H1 (cell line): ENCODE measurements at regions not wholly inside any gene's neighbourhood (a gene's known extent, or its start where the extent isn't known, plus 50 kb on each side); places are given as distances from the start of the nearest gene placed in this dataset.

Experiments used
- CTCF ChIA-PET: fragments of 300-600 bp; sonication (Branson Sonifier 250); formaldehyde crosslinking; loops from one replicate; lab custom pipeline; 2021; ENCODE audit not compliant: partially characterized antibody; lab: Charles Lee
- POLR2A ChIA-PET: fragments of 300-600 bp; sonication (Branson Sonifier 250); formaldehyde crosslinking; loops from one replicate; lab custom pipeline; 2021; ENCODE audit warnings: inconsistent platforms; ENCODE audit not compliant: partially characterized antibody; lab: Charles Lee
- DNase-seq, 2 experiments: peaks; one replicate each; pipeline versions ENCODE4 v3.0.0 to v3.0.0-alpha.2; 2010 to 2022; ENCODE audit warnings: low spot score in 2 of 2, low read depth in 1 of 2, mixed read lengths in 1 of 2
- FAIRE-seq: peaks from 2 replicates; lab custom pipeline; 2011; peaks lifted over from hg19 to GRCh38; lab: Jason Lieb, UNC
- H2AFZ ChIP-seq: 2 replicates; pipeline ENCODE4 v1.8.1; 2012; ENCODE audit warnings: low read length, inconsistent platforms
- H2AK5ac ChIP-seq: 2 replicates; pipeline ENCODE4 v1.6.1; 2013; ENCODE audit warnings: low read depth, low read length
- H2BK120ac ChIP-seq: replicated peaks from 2 replicates; pipeline ENCODE3; 2013; ENCODE audit warnings: low read depth, low read length, inconsistent platforms
- H2BK12ac ChIP-seq: 2 replicates; pipeline ENCODE4 v1.6.1; 2013; ENCODE audit warnings: low read depth, low read length
- H2BK15ac ChIP-seq: 2 replicates; pipeline ENCODE4 v1.6.1; 2013; ENCODE audit warnings: low read length
- H2BK20ac ChIP-seq: 2 replicates; pipeline ENCODE4 v1.6.1; 2013; ENCODE audit warnings: low read length
- H2BK5ac ChIP-seq: 2 replicates; pipeline ENCODE4 v1.6.1; 2013; ENCODE audit warnings: low read depth, low read length
- H3K14ac ChIP-seq: 2 replicates; pipeline ENCODE4 v1.6.1; 2013; ENCODE audit warnings: inconsistent platforms; ENCODE audit not compliant: insufficient read length
- H3K18ac ChIP-seq: 2 replicates; pipeline ENCODE4 v1.6.1; 2013; ENCODE audit warnings: low read length; ENCODE audit errors: extremely low read depth
- H3K23ac ChIP-seq: 2 replicates; pipeline ENCODE4 v1.6.1; 2013; ENCODE audit warnings: inconsistent platforms; ENCODE audit not compliant: insufficient read length
- H3K23me2 ChIP-seq: 2 replicates; pipeline ENCODE4 v1.6.1; 2013; ENCODE audit warnings: low read depth, low read length
- H3K27ac ChIP-seq: 2 replicates; pipeline ENCODE4 v1.6.1; 2011; ENCODE audit warnings: low read depth, low read length, inconsistent platforms
- H3K27me3 ChIP-seq, 4 experiments: replicated peaks in 1 of 4; 1 replicate in 1 of 4; 2 replicates in 3 of 4; pipeline versions ENCODE4 v1.6.1 to v1.8.1; 2011 to 2013; ENCODE audit warnings: low read length in 3 of 4, mild to moderate bottlenecking in 3 of 4, inconsistent platforms in 2 of 4, mixed read lengths in 2 of 4, moderate library complexity in 1 of 4; ENCODE audit not compliant: control insufficient read depth in 3 of 4, insufficient read depth in 3 of 4; ENCODE audit errors: extremely low read depth in 1 of 4
- H3K36me3 ChIP-seq, 4 experiments: 2 replicates each; pipeline versions ENCODE4 v1.6.1 to v1.8.1; 2011 to 2013; ENCODE audit warnings: mild to moderate bottlenecking in 4 of 4, low read length in 3 of 4, moderate library complexity in 2 of 4, control low read depth in 1 of 4, inconsistent platforms in 1 of 4; ENCODE audit not compliant: insufficient read depth in 4 of 4, control insufficient read depth in 2 of 4
- H3K4ac ChIP-seq: replicated peaks from 2 replicates; pipeline ENCODE3; 2013; ENCODE audit warnings: low read length, low read depth, mixed read lengths, inconsistent platforms; ENCODE audit not compliant: insufficient read length
- H3K4me1 ChIP-seq, 4 experiments: replicated peaks in 1 of 4; 1 replicate in 1 of 4; 2 replicates in 3 of 4; pipeline versions ENCODE4 v1.6.1 to v1.8.1; 2011 to 2013; ENCODE audit warnings: low read length in 3 of 4, inconsistent platforms in 2 of 4, mixed read lengths in 1 of 4; ENCODE audit not compliant: insufficient read depth in 4 of 4, control insufficient read depth in 3 of 4
- H3K4me2 ChIP-seq, 2 experiments: 2 replicates each; pipeline versions ENCODE4 v1.6.1 to v1.8.1; 2011 to 2013; ENCODE audit warnings: low read depth in 2 of 2, low read length in 2 of 2, control low read depth in 1 of 2, inconsistent platforms in 1 of 2, mild to moderate bottlenecking in 1 of 2; ENCODE audit not compliant: insufficient read depth in 1 of 2
- H3K4me3 ChIP-seq, 4 experiments: fragments of 200-600, 300-600 bp in 1 of 4; sonication (generic), shearing (Covaris generic), sonication (Bioruptor Twin) in 1 of 4; 2 replicates each; pipeline versions ENCODE4 v1.5.1 to v1.8.1; 2011 to 2016; ENCODE audit warnings: low read length in 4 of 4, low read depth in 3 of 4, control low read depth in 2 of 4, inconsistent platforms in 2 of 4, mild to moderate bottlenecking in 2 of 4, mixed read lengths in 1 of 4, moderate library complexity in 1 of 4; ENCODE audit not compliant: insufficient read depth in 2 of 4; ENCODE audit errors: extremely low read depth in 1 of 4
- H3K56ac ChIP-seq: replicated peaks from 2 replicates; pipeline ENCODE3; 2013; ENCODE audit warnings: low read depth, mild to moderate bottlenecking, mixed read lengths, low read length, inconsistent platforms; ENCODE audit not compliant: insufficient read length
- H3K79me1 ChIP-seq: 2 replicates; pipeline ENCODE4 v1.6.1; 2013; ENCODE audit warnings: low read depth, low read length, control low read depth
- H3K79me2 ChIP-seq, 2 experiments: 2 replicates each; pipeline versions ENCODE4 v1.6.1 to v1.8.1; 2012 to 2013; ENCODE audit warnings: low read length in 2 of 2, mild to moderate bottlenecking in 2 of 2, inconsistent platforms in 1 of 2; ENCODE audit not compliant: insufficient read depth in 2 of 2, control insufficient read depth in 1 of 2
- H3K9ac ChIP-seq, 4 experiments: replicated peaks in 1 of 4; 1 replicate in 1 of 4; 2 replicates in 3 of 4; pipeline versions ENCODE4 v1.6.1 to v1.8.1; 2011 to 2013; ENCODE audit warnings: low read depth in 3 of 4, low read length in 3 of 4, control low read depth in 2 of 4, mild to moderate bottlenecking in 2 of 4, moderate library complexity in 2 of 4, inconsistent platforms in 1 of 4; ENCODE audit errors: extremely low read depth in 1 of 4
- H3K9me3 ChIP-seq, 2 experiments: 2 replicates each; pipeline versions ENCODE4 v1.6.1 to v1.8.1; 2012 to 2013; ENCODE audit warnings: mild to moderate bottlenecking in 2 of 2, moderate library complexity in 2 of 2, control low read depth in 1 of 2, inconsistent platforms in 1 of 2, low read depth in 1 of 2, low read length in 1 of 2, mixed read lengths in 1 of 2; ENCODE audit not compliant: insufficient read depth in 2 of 2
- H4K20me1 ChIP-seq, 2 experiments: replicated peaks in 1 of 2; 2 replicates each; pipeline versions ENCODE3 to v1.8.1; 2011 to 2013; ENCODE audit warnings: inconsistent platforms in 2 of 2, low read length in 2 of 2, mild to moderate bottlenecking in 1 of 2; ENCODE audit not compliant: insufficient read depth in 2 of 2, control insufficient read depth in 1 of 2
- H4K5ac ChIP-seq: 2 replicates; pipeline ENCODE4 v1.6.1; 2013; ENCODE audit warnings: low read length, low read depth, mixed read lengths, inconsistent platforms; ENCODE audit not compliant: insufficient read length
- H4K8ac ChIP-seq: 2 replicates; pipeline ENCODE4 v1.8.0; 2013; ENCODE audit warnings: mild to moderate bottlenecking, moderate library complexity, low read length, inconsistent platforms; ENCODE audit not compliant: insufficient read depth; ENCODE audit errors: extremely low read depth
- H4K91ac ChIP-seq: replicated peaks from 2 replicates; pipeline ENCODE3; 2013; ENCODE audit warnings: low read length, mixed read lengths, inconsistent platforms; ENCODE audit not compliant: insufficient read length
- BCL11A ChIP-seq, 2 experiments: IDR thresholded peaks; one replicate each; pipeline ENCODE4 v1.6.1; 2011; ENCODE audit warnings: low read depth in 2 of 2, low read length in 2 of 2, mild to moderate bottlenecking in 2 of 2
- CBX5 ChIP-seq: fragments of 300-800, 300-1000 bp; sonication (generic); IDR thresholded peaks from 2 replicates; pipeline ENCODE4 v1.7.1; 2016; ENCODE audit warnings: antibody characterized with exemption, low read length, low read depth
- CTBP2 ChIP-seq: IDR thresholded peaks from 2 replicates; pipeline ENCODE4 v1.7.0; 2011; ENCODE audit warnings: borderline replicate concordance, mild to moderate bottlenecking, moderate library complexity, mixed read lengths, low read length; ENCODE audit not compliant: insufficient read depth, insufficient read length
- EZH2 ChIP-seq: fragments of 200-600 bp; sonication (generic); IDR thresholded peaks from 2 replicates; pipeline ENCODE4 v1.7.1; 2012; ENCODE audit warnings: low read depth, mild to moderate bottlenecking, moderate library complexity, low read length, inconsistent platforms; ENCODE audit not compliant: severe bottlenecking
- JUND ChIP-seq: IDR thresholded peaks from 2 replicates; pipeline ENCODE4 v1.6.1; 2011; ENCODE audit warnings: mild to moderate bottlenecking, improper control_type of control experiment, low read length
- KDM4A ChIP-seq: IDR thresholded peaks from one replicate; pipeline ENCODE4 v1.7.1; 2012; ENCODE audit warnings: low read depth, mild to moderate bottlenecking, moderate library complexity, low read length, inconsistent platforms; ENCODE audit not compliant: severe bottlenecking
- PHF8 ChIP-seq: fragments of 200-600 bp; sonication (generic); conservative IDR thresholded peaks from 2 replicates; pipeline ENCODE4 v1.7.1; 2012; ENCODE audit warnings: low read depth, mild to moderate bottlenecking, inconsistent platforms, low read length, moderate library complexity
- POLR2A ChIP-seq, 2 experiments: IDR thresholded peaks; 1 replicate in 1 of 2; 2 replicates in 1 of 2; pipeline ENCODE4 v1.6.1; 2011; ENCODE audit warnings: low read depth in 2 of 2, low read length in 2 of 2, mild to moderate bottlenecking in 2 of 2; ENCODE audit errors: control extremely low read depth in 1 of 2
- RAD21 ChIP-seq, 2 experiments: IDR thresholded peaks in 1 of 2; conservative IDR thresholded peaks in 1 of 2; 2 replicates each; pipeline ENCODE4 v1.6.1; 2011; ENCODE audit warnings: low read depth in 2 of 2, low read length in 2 of 2, improper control_type of control experiment in 1 of 2, inconsistent platforms in 1 of 2, mild to moderate bottlenecking in 1 of 2, moderate library complexity in 1 of 2
- SAP30 ChIP-seq: fragments of 300-600 bp; sonication (generic); IDR thresholded peaks from 2 replicates; pipeline ENCODE4 v1.7.1; 2012; ENCODE audit warnings: low read length, moderate library complexity, mild to moderate bottlenecking, inconsistent platforms; ENCODE audit not compliant: insufficient read depth, insufficient replicate concordance
- WGBS, 2 experiments: shearing (Covaris generic) in 1 of 2; methylation state at CpG; one replicate each; pipeline versions ENCODE4 v1.1.6 to v1.1.7; 2013 to 2015; ENCODE audit warnings: low lambda C conversion rate in 2 of 2, mixed read lengths in 2 of 2, inconsistent platforms in 1 of 2, low coverage in 1 of 2, missing lambda C conversion rate in 1 of 2; ENCODE audit not compliant: insufficient replicate concordance in 2 of 2, insufficient coverage in 1 of 2, insufficient read length in 1 of 2; ENCODE audit errors: extremely low coverage in 1 of 2, missing lambda C conversion rate in 1 of 2; 5-methylcytosine and 5-hydroxymethylcytosine counted together
- TF ChIP-seq, protein P1 (sequence below), 3 experiments: IDR thresholded peaks; 1 replicate in 2 of 3; 2 replicates in 1 of 3; pipeline versions ENCODE4 v1.5.1 to v1.6.1; 2011; ENCODE audit warnings: low read length in 3 of 3, mild to moderate bottlenecking in 3 of 3, inconsistent platforms in 2 of 3, low read depth in 1 of 3, moderate library complexity in 1 of 3; ENCODE audit not compliant: insufficient read depth in 1 of 3; ENCODE audit errors: control extremely low read depth in 1 of 3

GRCh38 chr6:3517350-3517749, 60.5 kb upstream of the SLC22A23 start:
- Histone ChIP-seq H2BK120ac (no peak overlapping the region), H3K4me3 (no peak overlapping the region), H3K79me1 (no peaks in the 10 kb centered on the region), H2AK5ac (no peak overlapping the region), H4K20me1 (no peaks in the 10 kb centered on the region), H3K23me2 (no peaks in the 10 kb centered on the region), H4K5ac (no peak overlapping the region), H3K14ac (no peak overlapping the region), H3K56ac (no peak overlapping the region), H4K8ac (no peak overlapping the region), H3K27me3 (no peaks in the 10 kb centered on the region; a peak in 1 of 7 replicates), H2BK5ac (no peak overlapping the region), H3K27ac (no peak overlapping the region), H2BK12ac (no peak overlapping the region), H4K91ac (no peak overlapping the region), H3K9me3 (0 out of 4 replicates have a peak, but pooled peaks cover 0 to 3% of the 10 kb centered on the region in 2 experiments), H3K79me2 (no peaks in the 10 kb centered on the region), H2AFZ (no peak overlapping the region), H3K4ac (no peak overlapping the region), H3K9ac (no peak overlapping the region), H3K23ac (no peak overlapping the region), H3K36me3 (no peaks in the 10 kb centered on the region), H3K4me1 (0 out of 7 replicates have a peak, but pooled peaks cover 0 to 2% (median 0%) of the 10 kb centered on the region in 4 experiments), H3K4me2 (no peak overlapping the region), H2BK15ac (no peak overlapping the region), H2BK20ac (no peak overlapping the region), H3K18ac (no peak overlapping the region)
- DNase-seq = no peak
- 88 to 100% methylated on average over 1 to 6 of the region's 6 CpGs for WGBS, 2 experiments
- FAIRE-seq = no peak
- ChIA-PET CTCF (interaction anchor here (0.7 to 2.2 kb wide), 5 partner anchors 13 to 270 kb away, joined by 3 to 11 read pairs (median 3); no protein-coding TSS in a partner anchor), POLR2A (no interaction called here)
- TF ChIP-seq KDM4A = no peak
- no peak for TF ChIP-seq RAD21 (IDR thresholded peaks at IDR 0.05 in 1 of 2, conservative IDR thresholded peaks at IDR 0.05 in 1 of 2; ENCODE audit: low read depth in 2 of 2, low read length in 2 of 2)
- no peak for TF ChIP-seq POLR2A (IDR thresholded peaks at IDR 0.05; ENCODE audit: control extremely low read depth in 1 of 2, low read depth in 2 of 2, low read length in 2 of 2)
- TF ChIP-seq, protein P1, sequence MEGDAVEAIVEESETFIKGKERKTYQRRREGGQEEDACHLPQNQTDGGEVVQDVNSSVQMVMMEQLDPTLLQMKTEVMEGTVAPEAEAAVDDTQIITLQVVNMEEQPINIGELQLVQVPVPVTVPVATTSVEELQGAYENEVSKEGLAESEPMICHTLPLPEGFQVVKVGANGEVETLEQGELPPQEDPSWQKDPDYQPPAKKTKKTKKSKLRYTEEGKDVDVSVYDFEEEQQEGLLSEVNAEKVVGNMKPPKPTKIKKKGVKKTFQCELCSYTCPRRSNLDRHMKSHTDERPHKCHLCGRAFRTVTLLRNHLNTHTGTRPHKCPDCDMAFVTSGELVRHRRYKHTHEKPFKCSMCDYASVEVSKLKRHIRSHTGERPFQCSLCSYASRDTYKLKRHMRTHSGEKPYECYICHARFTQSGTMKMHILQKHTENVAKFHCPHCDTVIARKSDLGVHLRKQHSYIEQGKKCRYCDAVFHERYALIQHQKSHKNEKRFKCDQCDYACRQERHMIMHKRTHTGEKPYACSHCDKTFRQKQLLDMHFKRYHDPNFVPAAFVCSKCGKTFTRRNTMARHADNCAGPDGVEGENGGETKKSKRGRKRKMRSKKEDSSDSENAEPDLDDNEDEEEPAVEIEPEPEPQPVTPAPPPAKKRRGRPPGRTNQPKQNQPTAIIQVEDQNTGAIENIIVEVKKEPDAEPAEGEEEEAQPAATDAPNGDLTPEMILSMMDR (IDR thresholded peaks at IDR 0.05; ENCODE audit: control extremely low read depth in 1 of 3, insufficient read depth in 1 of 3, low read depth in 1 of 3, low read length in 3 of 3) = no peak
- TF ChIP-seq BCL11A (IDR thresholded peaks at IDR 0.05; ENCODE audit: low read depth in 2 of 2, low read length in 2 of 2) = no peak
- TF ChIP-seq CTBP2 = no peak
- no peak for TF ChIP-seq SAP30
- TF ChIP-seq JUND = no peak
- no peak for TF ChIP-seq PHF8
- no peak for TF ChIP-seq EZH2
- TF ChIP-seq CBX5 = no peak
